ENCODE measurements at regions not wholly inside any gene's neighbourhood (a gene's known extent, or its start where the extent isn't known, plus 50 kb on each side); places are given as distances from the start of the nearest gene placed in this dataset.

DNA sequence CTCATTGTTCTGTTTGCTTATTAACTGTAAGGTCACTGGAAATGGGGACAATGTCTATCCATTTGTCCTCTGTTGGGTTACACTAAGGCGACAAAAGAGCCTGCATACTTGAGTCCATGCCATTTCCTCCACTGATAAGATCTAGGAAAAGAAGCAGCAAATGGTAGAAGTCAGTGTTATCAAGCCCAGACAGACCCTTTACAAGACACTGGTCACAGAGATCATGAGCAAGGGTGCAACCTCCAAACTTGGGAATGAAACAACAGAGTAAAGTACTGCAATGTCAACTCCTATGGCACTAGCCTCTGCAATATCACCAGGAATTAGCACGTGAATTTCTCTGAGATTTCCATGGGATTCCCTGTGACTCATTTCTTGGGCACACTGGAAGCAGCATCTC, 126.9 kb downstream of the ID4 start:
- TF ChIP-seq, protein P1, sequence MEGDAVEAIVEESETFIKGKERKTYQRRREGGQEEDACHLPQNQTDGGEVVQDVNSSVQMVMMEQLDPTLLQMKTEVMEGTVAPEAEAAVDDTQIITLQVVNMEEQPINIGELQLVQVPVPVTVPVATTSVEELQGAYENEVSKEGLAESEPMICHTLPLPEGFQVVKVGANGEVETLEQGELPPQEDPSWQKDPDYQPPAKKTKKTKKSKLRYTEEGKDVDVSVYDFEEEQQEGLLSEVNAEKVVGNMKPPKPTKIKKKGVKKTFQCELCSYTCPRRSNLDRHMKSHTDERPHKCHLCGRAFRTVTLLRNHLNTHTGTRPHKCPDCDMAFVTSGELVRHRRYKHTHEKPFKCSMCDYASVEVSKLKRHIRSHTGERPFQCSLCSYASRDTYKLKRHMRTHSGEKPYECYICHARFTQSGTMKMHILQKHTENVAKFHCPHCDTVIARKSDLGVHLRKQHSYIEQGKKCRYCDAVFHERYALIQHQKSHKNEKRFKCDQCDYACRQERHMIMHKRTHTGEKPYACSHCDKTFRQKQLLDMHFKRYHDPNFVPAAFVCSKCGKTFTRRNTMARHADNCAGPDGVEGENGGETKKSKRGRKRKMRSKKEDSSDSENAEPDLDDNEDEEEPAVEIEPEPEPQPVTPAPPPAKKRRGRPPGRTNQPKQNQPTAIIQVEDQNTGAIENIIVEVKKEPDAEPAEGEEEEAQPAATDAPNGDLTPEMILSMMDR (IDR thresholded peaks at IDR 0.05) = no peak
- H3K9me3 ChIP-seq (ENCODE audit: control insufficient read depth in 1 of 2, insufficient read depth in 1 of 2, low read length in 2 of 2) = peaks cover 0 to 12% of the 10 kb centered on the region in 2 experiments
- POLR2A ChIA-PET = no interaction called here

DNA sequence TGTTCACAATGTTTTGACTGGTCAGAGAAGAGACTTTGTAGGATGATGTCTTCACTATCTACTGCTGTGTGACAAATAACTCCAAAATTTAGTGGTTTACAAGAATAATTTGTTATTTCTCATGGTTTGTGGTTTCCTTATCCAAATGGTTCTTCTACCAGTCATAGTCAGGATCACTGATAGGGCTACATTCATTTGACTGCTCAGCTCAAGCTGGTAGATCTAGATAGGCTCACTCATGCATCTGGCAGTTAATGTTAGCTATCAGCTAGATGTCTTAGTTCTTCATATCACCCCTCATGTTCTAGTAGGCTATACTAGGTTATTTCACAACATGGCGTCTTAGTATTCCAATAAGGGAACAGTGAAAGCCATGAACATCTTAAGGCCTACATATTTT, 131.0 kb downstream of the ID4 start:
- intact Hi-C loops (cut with DNase I, micrococcal nuclease) = no loop called here
- no peak overlapping the region for H3K27ac ChIP-seq (ENCODE audit: low read depth in 1 of 2, low read length in 2 of 2)
- H3K4me1 Mint-ChIP-seq (ENCODE audit: low read depth) = no peaks in the 10 kb centered on the region
- H3K9me3 Mint-ChIP-seq = no peaks in the 10 kb centered on the region
- TF ChIP-seq, protein P1 (IDR thresholded peaks at IDR 0.05) = no peak
- CTCF ChIA-PET = no interaction called here
- no peaks in the 10 kb centered on the region for H3K36me3 ChIP-seq (ENCODE audit: insufficient read depth, low read length)
- H3K27ac Mint-ChIP-seq = no peak overlapping the region
- POLR2A ChIA-PET = no interaction called here
- H3K4me3 Mint-ChIP-seq = no peak overlapping the region
- H3K27me3 ChIP-seq (ENCODE audit: control insufficient read depth in 1 of 2, insufficient read depth in 2 of 2, low read length in 2 of 2) = no peaks in the 10 kb centered on the region
- no peak overlapping the region for H3K4me3 ChIP-seq (ENCODE audit: low read length)
- H3K4me1 ChIP-seq (ENCODE audit: insufficient read depth, low read length) = no peaks in the 10 kb centered on the region
- H3K27me3 Mint-ChIP-seq = peaks cover 6% of the 10 kb centered on the region
- DNase-seq (no peak), ATAC-seq (ENCODE audit: poor library complexity) (no peak)
- peaks cover 0 to 12% of the 10 kb centered on the region in 2 experiments for H3K9me3 ChIP-seq (ENCODE audit: control insufficient read depth in 1 of 2, insufficient read depth in 1 of 2, low read length in 2 of 2)
- H3K36me3 Mint-ChIP-seq (ENCODE audit: low read depth) = no peaks in the 10 kb centered on the region

More for the DNA sequence above, 126.9 kb downstream of the ID4 start:
- Mint-ChIP-seq H3K27ac (no peak overlapping the region), H3K4me3 (no peak overlapping the region), H3K9me3 (peaks cover 5% of the 10 kb centered on the region), H3K27me3 (peaks cover 6% of the 10 kb centered on the region), H3K4me1 (ENCODE audit: low read depth) (no peaks in the 10 kb centered on the region), H3K36me3 (ENCODE audit: low read depth) (no peaks in the 10 kb centered on the region)
- Histone ChIP-seq H3K27me3 (ENCODE audit: control insufficient read depth in 1 of 2, insufficient read depth in 2 of 2, low read length in 2 of 2) (no peaks in the 10 kb centered on the region), H3K36me3 (ENCODE audit: insufficient read depth, low read length) (no peaks in the 10 kb centered on the region), H3K4me1 (ENCODE audit: insufficient read depth, low read length) (no peaks in the 10 kb centered on the region), H3K27ac (ENCODE audit: low read depth in 1 of 2, low read length in 2 of 2) (no peak overlapping the region), H3K4me3 (ENCODE audit: low read length) (no peak overlapping the region)
- intact Hi-C loops (cut with DNase I, micrococcal nuclease) = no loop called here
- ATAC-seq (ENCODE audit: poor library complexity) (no peak), DNase-seq (no peak)
- CTCF ChIA-PET = no interaction called here

DNA sequence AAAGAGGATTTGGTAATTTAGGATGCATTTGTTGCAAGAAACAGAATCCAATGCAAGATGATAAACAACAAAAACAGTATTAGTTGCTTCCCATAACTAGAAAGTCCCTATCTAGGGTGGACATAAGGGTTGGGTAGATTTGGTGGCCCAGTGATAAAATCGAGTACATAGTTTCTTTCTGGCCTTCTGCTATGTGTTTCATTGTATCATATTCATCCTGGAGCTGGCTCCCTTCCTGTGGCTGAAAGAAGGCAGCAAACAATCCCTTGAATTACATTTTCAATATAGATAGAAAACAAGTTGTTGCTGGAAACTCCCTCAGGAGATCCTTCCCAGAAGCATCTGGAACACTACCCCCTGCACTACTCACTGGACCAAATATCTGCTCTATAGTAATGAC, 135.1 kb downstream of the ID4 start:
- no peaks in the 10 kb centered on the region for H3K4me1 ChIP-seq (ENCODE audit: insufficient read depth, low read length)
- H3K4me3 ChIP-seq (ENCODE audit: low read length) = no peak overlapping the region
- Mint-ChIP-seq H3K36me3 (ENCODE audit: low read depth) (no peaks in the 10 kb centered on the region), H3K27me3 (peaks cover 6% of the 10 kb centered on the region), H3K4me1 (ENCODE audit: low read depth) (no peaks in the 10 kb centered on the region), H3K9me3 (no peaks in the 10 kb centered on the region), H3K27ac (no peak overlapping the region), H3K4me3 (no peak overlapping the region)
- ChIA-PET CTCF (no interaction called here), POLR2A (interaction anchor here (0.6 kb wide), 1 partner anchor 474 kb away, joined by 4 read pairs; no protein-coding TSS in a partner anchor)
- ATAC-seq (ENCODE audit: poor library complexity) = no peak
- H3K36me3 ChIP-seq (ENCODE audit: insufficient read depth, low read length) = no peaks in the 10 kb centered on the region
- TF ChIP-seq, protein P1 (IDR thresholded peaks at IDR 0.05) = no peak
- H3K27ac ChIP-seq (ENCODE audit: low read depth in 1 of 2, low read length in 2 of 2) = no peak overlapping the region
- peaks cover 0 to 5% of the 10 kb centered on the region in 2 experiments for H3K9me3 ChIP-seq (ENCODE audit: control insufficient read depth in 1 of 2, insufficient read depth in 1 of 2, low read length in 2 of 2)
- DNase-seq = no peak
- H3K27me3 ChIP-seq (ENCODE audit: control insufficient read depth in 1 of 2, insufficient read depth in 2 of 2, low read length in 2 of 2) = no peaks in the 10 kb centered on the region
- intact Hi-C loops (cut with DNase I, micrococcal nuclease) = no loop called here
